MM.1S (cell line): ENCODE measurements at regions not wholly inside any gene's neighbourhood (a gene's known extent, or its start where the extent isn't known, plus 50 kb on each side); places are given as distances from the start of the nearest gene placed in this dataset.
A peak's percentile ranks its signal among the peaks of the same experiment; 100 is the strongest.

ENCODE experiments used
- DNase-seq: peaks from one replicate; pipeline ENCODE4 v3.0.0-alpha.2; 2015
- H2AFZ ChIP-seq: fragments of 300-600 bp; sonication (generic); 2 replicates; pipeline ENCODE4 v1.6.0; 2016; ENCODE audit warnings: antibody characterized with exemption, low read length
- H3F3A ChIP-seq: fragments of 300-600 bp; sonication (generic); 2 replicates; pipeline ENCODE4 v1.6.1; 2016; ENCODE audit warnings: mild to moderate bottlenecking, antibody characterized with exemption, low read length, moderate library complexity, mixed read lengths; ENCODE audit not compliant: insufficient read depth
- H3K27ac ChIP-seq: fragments of 300-600 bp; sonication (generic); 2 replicates; pipeline ENCODE4 v1.5.1; 2016; ENCODE audit warnings: mild to moderate bottlenecking, low read length
- H3K27me3 ChIP-seq: fragments of 300-600 bp; sonication (generic); replicated peaks from 2 replicates; pipeline ENCODE4 v1.6.0; 2016; ENCODE audit warnings: low read length; ENCODE audit not compliant: insufficient read depth
- H3K36me3 ChIP-seq: fragments of 300-600 bp; sonication (generic); replicated peaks from 2 replicates; pipeline ENCODE4 v1.6.1; 2016; ENCODE audit warnings: mild to moderate bottlenecking, low read length, mixed read lengths; ENCODE audit not compliant: insufficient read depth
- H3K4me1 ChIP-seq: fragments of 300-600 bp; sonication (generic); 2 replicates; pipeline ENCODE4 v1.6.1; 2016; ENCODE audit warnings: low read length, mixed read lengths
- H3K4me2 ChIP-seq: fragments of 300-600 bp; sonication (generic); 2 replicates; pipeline ENCODE4 v1.6.0; 2016; ENCODE audit warnings: low read depth, low read length
- H3K4me3 ChIP-seq: fragments of 300-600 bp; sonication (generic); 2 replicates; pipeline ENCODE4 v1.5.1; 2016; ENCODE audit warnings: low read length, mixed read lengths
- H3K79me2 ChIP-seq: fragments of 300-600 bp; sonication (generic); 2 replicates; pipeline ENCODE4 v1.6.1; 2016; ENCODE audit warnings: mixed run types, low read length, mixed read lengths
- H3K9ac ChIP-seq: fragments of 300-600 bp; sonication (generic); 2 replicates; pipeline ENCODE4 v1.6.1; 2016; ENCODE audit warnings: low read length, mixed read lengths
- H3K9me2 ChIP-seq: fragments of 300-600 bp; sonication (generic); replicated peaks from 2 replicates; pipeline ENCODE4 v1.6.1; 2016; ENCODE audit warnings: mild to moderate bottlenecking, low read length, mixed read lengths; ENCODE audit not compliant: insufficient read depth
- H3K9me3 ChIP-seq: fragments of 300-600 bp; sonication (generic); replicated peaks from 2 replicates; pipeline ENCODE4 v1.6.1; 2016; ENCODE audit warnings: mild to moderate bottlenecking, low read length, mixed read lengths; ENCODE audit not compliant: insufficient read depth
- H4K20me1 ChIP-seq: fragments of 300-600 bp; sonication (generic); 2 replicates; pipeline ENCODE4 v1.6.1; 2016; ENCODE audit warnings: mild to moderate bottlenecking, low read length, moderate library complexity, mixed read lengths; ENCODE audit not compliant: insufficient read depth
- EZH2 ChIP-seq: fragments of 300-600 bp; sonication (generic); optimal IDR thresholded peaks from 2 replicates; pipeline ENCODE3; 2017; ENCODE audit warnings: low read depth, mild to moderate bottlenecking, antibody characterized with exemption, low read length, mixed read lengths
- EZH2phosphoT487 ChIP-seq: fragments of 300-600 bp; sonication (generic); IDR thresholded peaks from 2 replicates; pipeline ENCODE4 v1.6.1; 2018; ENCODE audit warnings: antibody characterized with exemption, low read length
- TF ChIP-seq, protein P1 (sequence below): fragments of 300-600 bp; sonication (generic); IDR thresholded peaks from 2 replicates; pipeline ENCODE4 v1.5.1; 2016; ENCODE audit warnings: antibody characterized with exemption, low read length, mixed read lengths

DNA sequence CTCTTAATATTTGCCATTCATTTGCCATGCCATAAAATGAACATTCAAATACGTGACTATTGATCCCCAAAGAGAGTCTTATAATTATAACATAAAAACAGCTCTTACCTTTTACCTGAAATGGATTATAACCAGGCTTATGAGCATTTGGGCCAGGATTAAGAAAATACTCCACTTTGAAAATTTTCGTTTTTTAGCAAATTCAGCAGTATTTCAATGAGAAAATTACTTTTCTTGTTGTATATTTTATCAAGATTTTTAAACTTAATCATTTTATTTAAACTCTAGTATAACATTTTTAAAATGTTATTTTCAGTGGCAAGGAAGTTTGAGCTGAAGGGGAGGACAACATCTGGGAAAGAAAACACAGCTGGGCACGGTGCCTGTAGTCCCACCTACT, 59.0 kb upstream of the RAPGEF2 start:
- DNase-seq: no peak
- H3K4me3 ChIP-seq: no peak overlapping the region
- no peaks in the 10 kb centered on the region for H3K9me2 ChIP-seq
- no peaks in the 10 kb centered on the region for H4K20me1 ChIP-seq
- H3K4me1 ChIP-seq: peaks cover 22% of the 10 kb centered on the region
- no peak overlapping the region for H3K27ac ChIP-seq
- H3K79me2 ChIP-seq: no peaks in the 10 kb centered on the region
- H2AFZ ChIP-seq: no peak overlapping the region
- H3K36me3 ChIP-seq: no peaks in the 10 kb centered on the region
- peaks cover 17% of the 10 kb centered on the region; the same call in 1 of the 2 replicates for H3K27me3 ChIP-seq
- H3K9ac ChIP-seq: no peak overlapping the region
- H3K4me2 ChIP-seq: no peak overlapping the region
- H3K9me3 ChIP-seq: no peaks in the 10 kb centered on the region
- no peaks in the 10 kb centered on the region; the same call in 1 of the 2 replicates for H3F3A ChIP-seq
- TF ChIP-seq EZH2: no peak
- TF ChIP-seq, protein P1, sequence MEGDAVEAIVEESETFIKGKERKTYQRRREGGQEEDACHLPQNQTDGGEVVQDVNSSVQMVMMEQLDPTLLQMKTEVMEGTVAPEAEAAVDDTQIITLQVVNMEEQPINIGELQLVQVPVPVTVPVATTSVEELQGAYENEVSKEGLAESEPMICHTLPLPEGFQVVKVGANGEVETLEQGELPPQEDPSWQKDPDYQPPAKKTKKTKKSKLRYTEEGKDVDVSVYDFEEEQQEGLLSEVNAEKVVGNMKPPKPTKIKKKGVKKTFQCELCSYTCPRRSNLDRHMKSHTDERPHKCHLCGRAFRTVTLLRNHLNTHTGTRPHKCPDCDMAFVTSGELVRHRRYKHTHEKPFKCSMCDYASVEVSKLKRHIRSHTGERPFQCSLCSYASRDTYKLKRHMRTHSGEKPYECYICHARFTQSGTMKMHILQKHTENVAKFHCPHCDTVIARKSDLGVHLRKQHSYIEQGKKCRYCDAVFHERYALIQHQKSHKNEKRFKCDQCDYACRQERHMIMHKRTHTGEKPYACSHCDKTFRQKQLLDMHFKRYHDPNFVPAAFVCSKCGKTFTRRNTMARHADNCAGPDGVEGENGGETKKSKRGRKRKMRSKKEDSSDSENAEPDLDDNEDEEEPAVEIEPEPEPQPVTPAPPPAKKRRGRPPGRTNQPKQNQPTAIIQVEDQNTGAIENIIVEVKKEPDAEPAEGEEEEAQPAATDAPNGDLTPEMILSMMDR: no peak
- no peak for TF ChIP-seq EZH2phosphoT487

DNA sequence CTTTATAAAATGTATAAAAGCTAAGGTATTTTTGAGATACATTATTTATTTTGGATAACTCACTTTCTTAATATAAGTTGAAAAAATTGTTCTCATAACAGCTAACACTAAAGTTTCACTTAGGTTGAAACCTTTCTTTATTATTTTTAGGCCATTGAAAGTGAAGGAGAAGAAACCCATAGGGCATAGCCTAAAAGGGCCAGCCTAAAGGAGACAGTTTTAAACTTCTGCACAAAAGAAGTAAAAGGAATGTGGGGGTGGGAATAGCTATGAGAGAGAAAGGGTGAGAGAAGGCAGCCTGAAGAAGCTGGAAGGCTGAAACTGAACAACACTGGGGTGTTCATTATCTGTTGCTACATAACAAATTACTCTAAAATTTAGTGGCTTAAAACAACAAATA, 57.6 kb upstream of the RAPGEF2 start:
- Histone ChIP-seq H3K4me2 (peak overlapping the region; percentile 17; the same call in 1 of the 2 replicates), H4K20me1 (no peaks in the 10 kb centered on the region), H3K4me1 (peaks cover 25% of the 10 kb centered on the region), H3K36me3 (no peaks in the 10 kb centered on the region), H3K9ac (no peak overlapping the region), H3K27me3 (peaks cover 26% of the 10 kb centered on the region), H3K27ac (no peak overlapping the region), H3K9me3 (no peaks in the 10 kb centered on the region), H3K4me3 (no peak overlapping the region), H3K79me2 (no peaks in the 10 kb centered on the region), H2AFZ (no peak overlapping the region), H3K9me2 (no peaks in the 10 kb centered on the region), H3F3A (no peaks in the 10 kb centered on the region; the same call in 1 of the 2 replicates)
- TF ChIP-seq, protein P1: no peak
- TF ChIP-seq EZH2 (no peak), EZH2phosphoT487 (no peak)
- DNase-seq: peak; percentile 23

DNA sequence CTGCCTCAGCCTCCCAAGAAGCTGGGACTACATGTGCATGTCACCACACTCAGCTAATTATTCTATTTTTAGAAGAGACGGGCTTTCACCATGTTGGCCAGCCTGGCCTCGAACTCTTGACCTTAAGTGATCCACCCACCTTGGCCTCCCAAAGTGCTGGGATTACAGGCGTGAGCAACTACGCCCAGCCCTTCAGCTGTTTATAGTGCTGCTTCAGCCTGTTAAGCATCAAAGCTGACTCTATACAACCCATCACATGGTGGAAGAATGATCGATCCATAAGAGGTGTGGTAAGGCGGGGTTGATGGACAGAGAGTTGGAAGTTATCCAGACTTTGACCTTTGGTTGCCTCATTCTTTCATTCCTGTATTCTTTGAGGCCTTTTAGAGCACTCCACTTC, 56.2 kb upstream of the RAPGEF2 start:
- H4K20me1 ChIP-seq: no peaks in the 10 kb centered on the region
- peaks cover 26% of the 10 kb centered on the region for H3K27me3 ChIP-seq
- H2AFZ ChIP-seq: no peak overlapping the region
- no peak overlapping the region for H3K4me3 ChIP-seq
- H3K4me2 ChIP-seq: no peak overlapping the region
- no peak for DNase-seq
- no peak overlapping the region for H3K27ac ChIP-seq
- no peaks in the 10 kb centered on the region for H3K9me3 ChIP-seq
- no peak overlapping the region for H3K9ac ChIP-seq
- H3K9me2 ChIP-seq: no peaks in the 10 kb centered on the region
- no peaks in the 10 kb centered on the region for H3K79me2 ChIP-seq
- peaks cover 31% of the 10 kb centered on the region for H3K4me1 ChIP-seq
- peaks cover 11% of the 10 kb centered on the region for H3F3A ChIP-seq
- no peaks in the 10 kb centered on the region for H3K36me3 ChIP-seq
- TF ChIP-seq, protein P1: no peak
- TF ChIP-seq EZH2: no peak
- no peak for TF ChIP-seq EZH2phosphoT487
